H1 (cell line): ENCODE measurements at regions not wholly inside any gene's neighbourhood (a gene's known extent, or its start where the extent isn't known, plus 50 kb on each side); places are given as distances from the start of the nearest gene placed in this dataset.

Source experiments
- SP2 ChIP-seq: IDR thresholded peaks from 2 replicates; pipeline ENCODE4 v1.6.1; 2012; ENCODE audit warnings: mild to moderate bottlenecking, low read length, inconsistent platforms
- TF ChIP-seq, protein P1 (sequence below): fragments of 300-600 bp; sonication (generic); IDR thresholded peaks from 2 replicates; pipeline ENCODE4 v1.7.1; 2012; ENCODE audit warnings: low read length, moderate library complexity, mild to moderate bottlenecking, inconsistent platforms; ENCODE audit not compliant: insufficient replicate concordance

GRCh38 chr14:55801121-55801520 is 221.1 kb downstream of the KTN1 start (continued):
- TF ChIP-seq, protein P1, sequence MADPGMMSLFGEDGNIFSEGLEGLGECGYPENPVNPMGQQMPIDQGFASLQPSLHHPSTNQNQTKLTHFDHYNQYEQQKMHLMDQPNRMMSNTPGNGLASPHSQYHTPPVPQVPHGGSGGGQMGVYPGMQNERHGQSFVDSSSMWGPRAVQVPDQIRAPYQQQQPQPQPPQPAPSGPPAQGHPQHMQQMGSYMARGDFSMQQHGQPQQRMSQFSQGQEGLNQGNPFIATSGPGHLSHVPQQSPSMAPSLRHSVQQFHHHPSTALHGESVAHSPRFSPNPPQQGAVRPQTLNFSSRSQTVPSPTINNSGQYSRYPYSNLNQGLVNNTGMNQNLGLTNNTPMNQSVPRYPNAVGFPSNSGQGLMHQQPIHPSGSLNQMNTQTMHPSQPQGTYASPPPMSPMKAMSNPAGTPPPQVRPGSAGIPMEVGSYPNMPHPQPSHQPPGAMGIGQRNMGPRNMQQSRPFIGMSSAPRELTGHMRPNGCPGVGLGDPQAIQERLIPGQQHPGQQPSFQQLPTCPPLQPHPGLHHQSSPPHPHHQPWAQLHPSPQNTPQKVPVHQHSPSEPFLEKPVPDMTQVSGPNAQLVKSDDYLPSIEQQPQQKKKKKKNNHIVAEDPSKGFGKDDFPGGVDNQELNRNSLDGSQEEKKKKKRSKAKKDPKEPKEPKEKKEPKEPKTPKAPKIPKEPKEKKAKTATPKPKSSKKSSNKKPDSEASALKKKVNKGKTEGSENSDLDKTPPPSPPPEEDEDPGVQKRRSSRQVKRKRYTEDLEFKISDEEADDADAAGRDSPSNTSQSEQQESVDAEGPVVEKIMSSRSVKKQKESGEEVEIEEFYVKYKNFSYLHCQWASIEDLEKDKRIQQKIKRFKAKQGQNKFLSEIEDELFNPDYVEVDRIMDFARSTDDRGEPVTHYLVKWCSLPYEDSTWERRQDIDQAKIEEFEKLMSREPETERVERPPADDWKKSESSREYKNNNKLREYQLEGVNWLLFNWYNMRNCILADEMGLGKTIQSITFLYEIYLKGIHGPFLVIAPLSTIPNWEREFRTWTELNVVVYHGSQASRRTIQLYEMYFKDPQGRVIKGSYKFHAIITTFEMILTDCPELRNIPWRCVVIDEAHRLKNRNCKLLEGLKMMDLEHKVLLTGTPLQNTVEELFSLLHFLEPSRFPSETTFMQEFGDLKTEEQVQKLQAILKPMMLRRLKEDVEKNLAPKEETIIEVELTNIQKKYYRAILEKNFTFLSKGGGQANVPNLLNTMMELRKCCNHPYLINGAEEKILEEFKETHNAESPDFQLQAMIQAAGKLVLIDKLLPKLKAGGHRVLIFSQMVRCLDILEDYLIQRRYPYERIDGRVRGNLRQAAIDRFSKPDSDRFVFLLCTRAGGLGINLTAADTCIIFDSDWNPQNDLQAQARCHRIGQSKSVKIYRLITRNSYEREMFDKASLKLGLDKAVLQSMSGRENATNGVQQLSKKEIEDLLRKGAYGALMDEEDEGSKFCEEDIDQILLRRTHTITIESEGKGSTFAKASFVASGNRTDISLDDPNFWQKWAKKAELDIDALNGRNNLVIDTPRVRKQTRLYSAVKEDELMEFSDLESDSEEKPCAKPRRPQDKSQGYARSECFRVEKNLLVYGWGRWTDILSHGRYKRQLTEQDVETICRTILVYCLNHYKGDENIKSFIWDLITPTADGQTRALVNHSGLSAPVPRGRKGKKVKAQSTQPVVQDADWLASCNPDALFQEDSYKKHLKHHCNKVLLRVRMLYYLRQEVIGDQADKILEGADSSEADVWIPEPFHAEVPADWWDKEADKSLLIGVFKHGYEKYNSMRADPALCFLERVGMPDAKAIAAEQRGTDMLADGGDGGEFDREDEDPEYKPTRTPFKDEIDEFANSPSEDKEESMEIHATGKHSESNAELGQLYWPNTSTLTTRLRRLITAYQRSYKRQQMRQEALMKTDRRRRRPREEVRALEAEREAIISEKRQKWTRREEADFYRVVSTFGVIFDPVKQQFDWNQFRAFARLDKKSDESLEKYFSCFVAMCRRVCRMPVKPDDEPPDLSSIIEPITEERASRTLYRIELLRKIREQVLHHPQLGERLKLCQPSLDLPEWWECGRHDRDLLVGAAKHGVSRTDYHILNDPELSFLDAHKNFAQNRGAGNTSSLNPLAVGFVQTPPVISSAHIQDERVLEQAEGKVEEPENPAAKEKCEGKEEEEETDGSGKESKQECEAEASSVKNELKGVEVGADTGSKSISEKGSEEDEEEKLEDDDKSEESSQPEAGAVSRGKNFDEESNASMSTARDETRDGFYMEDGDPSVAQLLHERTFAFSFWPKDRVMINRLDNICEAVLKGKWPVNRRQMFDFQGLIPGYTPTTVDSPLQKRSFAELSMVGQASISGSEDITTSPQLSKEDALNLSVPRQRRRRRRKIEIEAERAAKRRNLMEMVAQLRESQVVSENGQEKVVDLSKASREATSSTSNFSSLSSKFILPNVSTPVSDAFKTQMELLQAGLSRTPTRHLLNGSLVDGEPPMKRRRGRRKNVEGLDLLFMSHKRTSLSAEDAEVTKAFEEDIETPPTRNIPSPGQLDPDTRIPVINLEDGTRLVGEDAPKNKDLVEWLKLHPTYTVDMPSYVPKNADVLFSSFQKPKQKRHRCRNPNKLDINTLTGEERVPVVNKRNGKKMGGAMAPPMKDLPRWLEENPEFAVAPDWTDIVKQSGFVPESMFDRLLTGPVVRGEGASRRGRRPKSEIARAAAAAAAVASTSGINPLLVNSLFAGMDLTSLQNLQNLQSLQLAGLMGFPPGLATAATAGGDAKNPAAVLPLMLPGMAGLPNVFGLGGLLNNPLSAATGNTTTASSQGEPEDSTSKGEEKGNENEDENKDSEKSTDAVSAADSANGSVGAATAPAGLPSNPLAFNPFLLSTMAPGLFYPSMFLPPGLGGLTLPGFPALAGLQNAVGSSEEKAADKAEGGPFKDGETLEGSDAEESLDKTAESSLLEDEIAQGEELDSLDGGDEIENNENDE: no peak
- TF ChIP-seq SP2: no peak
